GM23248 (cell line): ENCODE measurements at regions not wholly inside any gene's neighbourhood (a gene's known extent, or its start where the extent isn't known, plus 50 kb on each side); places are given as distances from the start of the nearest gene placed in this dataset.

Experiments used
- EZH2 ChIP-seq: fragments of 200-600 bp; sonication (generic); IDR thresholded peaks from 2 replicates; pipeline ENCODE4 v1.6.1; 2018; ENCODE audit warnings: antibody characterized with exemption, mild to moderate bottlenecking; ENCODE audit not compliant: insufficient read depth, poor library complexity, severe bottlenecking
- EZH2phosphoT487 ChIP-seq: fragments of 200-600 bp; sonication (generic); IDR thresholded peaks from 2 replicates; pipeline ENCODE4 v1.6.1; 2018; ENCODE audit warnings: antibody characterized with exemption, moderate library complexity, mild to moderate bottlenecking, low read depth; ENCODE audit not compliant: insufficient read depth

DNA sequence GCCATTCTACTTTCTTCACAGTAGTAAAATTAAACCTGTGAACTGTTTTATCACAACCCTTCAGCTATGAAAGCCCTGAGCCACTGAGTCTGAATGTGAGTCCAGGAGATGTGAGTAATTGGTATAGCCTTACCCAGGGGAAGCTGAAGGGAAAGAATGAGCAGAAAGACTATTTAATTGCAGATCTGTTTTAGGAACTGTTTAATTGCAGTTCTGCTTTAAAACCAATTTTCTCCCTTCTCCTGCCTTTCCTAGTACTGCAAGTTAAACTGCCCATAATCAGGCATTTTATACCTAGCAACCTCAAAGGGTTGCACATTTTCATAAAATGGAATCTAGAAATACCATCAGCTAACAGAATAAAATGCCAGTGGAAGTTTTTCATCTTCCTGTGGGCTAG is 476.7 kb downstream of the OCA2 start:
- TF ChIP-seq EZH2 (no peak), EZH2phosphoT487 (no peak)
